Colonic mucosa (tissue), 4 donors: ENCODE measurements at regions not wholly inside any gene's neighbourhood (a gene's known extent, or its start where the extent isn't known, plus 50 kb on each side); places are given as distances from the start of the nearest gene placed in this dataset.

Experiments
- DNase-seq: peaks from one replicate; pipeline ENCODE4 v3.0.0-alpha.2; 2020
- H3K27ac ChIP-seq: fragments of 200-600 bp; one replicate; pipeline ENCODE4 v1.8.0; 2021
- H3K27me3 ChIP-seq: fragments of 200-600 bp; one replicate; pipeline ENCODE4 v1.8.0; 2021
- H3K36me3 ChIP-seq: fragments of 200-600 bp; one replicate; pipeline ENCODE4 v1.8.0; 2021
- H3K4me1 ChIP-seq: fragments of 200-600 bp; one replicate; pipeline ENCODE4 v1.8.0; 2021; ENCODE audit warnings: mild to moderate bottlenecking
- H3K4me3 ChIP-seq: fragments of 200-600 bp; one replicate; pipeline ENCODE4 v1.8.0; 2021
- H3K9ac ChIP-seq, 2 donors: one replicate each; pipeline ENCODE4 v1.7.0; 2013; ENCODE audit warnings: control low read depth in 2 of 2, low read depth in 2 of 2, low read length in 2 of 2
- H3K9me3 ChIP-seq: fragments of 200-600 bp; one replicate; pipeline ENCODE4 v1.8.0; 2021
- intact Hi-C: fragments of 100-400 bp; cut with DNase I; formaldehyde crosslinking; loops from one replicate; pipeline ENCODE4 v1.14.1; 2022
- TF ChIP-seq, protein P1 (sequence below): fragments of 200-600 bp; IDR thresholded peaks from one replicate; pipeline ENCODE4 v1.8.0; 2022; ENCODE audit warnings: antibody characterized with exemption, mild to moderate bottlenecking
- donor health status: healthy.
- donor health status: DM: no; HTN: no; CAD: no.
- donor health status: DM: no; HTN: no; CAD: no.

DNA sequence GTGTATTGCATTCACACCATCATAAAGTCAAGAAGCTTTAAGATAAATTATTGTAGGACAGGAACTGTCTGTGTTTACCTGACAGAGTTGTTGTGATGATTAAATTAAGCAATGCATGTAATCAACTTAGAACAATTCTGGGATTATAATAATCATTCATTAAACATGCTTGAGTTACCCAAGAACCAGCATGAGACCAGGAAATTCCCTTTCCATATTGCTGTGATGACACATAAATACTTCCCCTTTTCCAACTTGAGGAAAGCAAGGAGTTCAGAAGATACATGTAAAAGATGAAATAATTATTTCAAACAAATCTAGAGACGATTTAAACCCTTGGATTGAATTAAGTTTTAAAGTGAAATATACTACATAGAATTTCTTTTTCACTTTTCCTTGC, 404.4 kb downstream of the GJA1 start:
- H3K27ac ChIP-seq: no peak overlapping the region
- DNase-seq: no peak
- no peaks in the 10 kb centered on the region for H3K27me3 ChIP-seq
- intact Hi-C loops: no loop called here
- H3K36me3 ChIP-seq: no peaks in the 10 kb centered on the region
- H3K9ac ChIP-seq: no peak overlapping the region
- TF ChIP-seq, protein P1, sequence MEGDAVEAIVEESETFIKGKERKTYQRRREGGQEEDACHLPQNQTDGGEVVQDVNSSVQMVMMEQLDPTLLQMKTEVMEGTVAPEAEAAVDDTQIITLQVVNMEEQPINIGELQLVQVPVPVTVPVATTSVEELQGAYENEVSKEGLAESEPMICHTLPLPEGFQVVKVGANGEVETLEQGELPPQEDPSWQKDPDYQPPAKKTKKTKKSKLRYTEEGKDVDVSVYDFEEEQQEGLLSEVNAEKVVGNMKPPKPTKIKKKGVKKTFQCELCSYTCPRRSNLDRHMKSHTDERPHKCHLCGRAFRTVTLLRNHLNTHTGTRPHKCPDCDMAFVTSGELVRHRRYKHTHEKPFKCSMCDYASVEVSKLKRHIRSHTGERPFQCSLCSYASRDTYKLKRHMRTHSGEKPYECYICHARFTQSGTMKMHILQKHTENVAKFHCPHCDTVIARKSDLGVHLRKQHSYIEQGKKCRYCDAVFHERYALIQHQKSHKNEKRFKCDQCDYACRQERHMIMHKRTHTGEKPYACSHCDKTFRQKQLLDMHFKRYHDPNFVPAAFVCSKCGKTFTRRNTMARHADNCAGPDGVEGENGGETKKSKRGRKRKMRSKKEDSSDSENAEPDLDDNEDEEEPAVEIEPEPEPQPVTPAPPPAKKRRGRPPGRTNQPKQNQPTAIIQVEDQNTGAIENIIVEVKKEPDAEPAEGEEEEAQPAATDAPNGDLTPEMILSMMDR: no peak
- no peak overlapping the region for H3K4me3 ChIP-seq
- H3K9me3 ChIP-seq: no peaks in the 10 kb centered on the region
- H3K4me1 ChIP-seq: no peaks in the 10 kb centered on the region

DNA sequence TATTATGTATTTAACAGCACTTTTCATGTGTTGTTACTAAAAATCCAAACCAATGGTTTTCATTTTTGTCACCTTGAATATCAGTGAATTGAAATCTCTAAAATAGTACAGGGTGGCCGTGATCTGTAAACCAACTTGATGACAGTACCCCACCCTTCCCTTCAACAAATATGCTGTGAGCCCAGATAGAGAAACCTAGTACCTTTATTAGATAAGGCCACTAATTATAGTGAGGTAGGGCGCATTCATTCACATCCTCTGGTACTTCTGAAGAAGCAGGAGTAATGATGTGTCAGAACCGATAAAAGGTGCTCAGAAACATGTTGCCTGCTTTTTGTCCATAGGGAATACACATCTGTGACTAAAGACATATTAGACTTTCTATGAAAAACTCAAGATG, 409.5 kb downstream of the GJA1 start:
- Histone ChIP-seq H3K36me3 (no peaks in the 10 kb centered on the region), H3K9me3 (no peaks in the 10 kb centered on the region), H3K9ac (no peak overlapping the region), H3K27me3 (no peaks in the 10 kb centered on the region), H3K4me3 (no peak overlapping the region), H3K4me1 (no peaks in the 10 kb centered on the region), H3K27ac (no peak overlapping the region)
- no peak for DNase-seq
- TF ChIP-seq, protein P1: no peak
- intact Hi-C loops: no loop called here

DNA sequence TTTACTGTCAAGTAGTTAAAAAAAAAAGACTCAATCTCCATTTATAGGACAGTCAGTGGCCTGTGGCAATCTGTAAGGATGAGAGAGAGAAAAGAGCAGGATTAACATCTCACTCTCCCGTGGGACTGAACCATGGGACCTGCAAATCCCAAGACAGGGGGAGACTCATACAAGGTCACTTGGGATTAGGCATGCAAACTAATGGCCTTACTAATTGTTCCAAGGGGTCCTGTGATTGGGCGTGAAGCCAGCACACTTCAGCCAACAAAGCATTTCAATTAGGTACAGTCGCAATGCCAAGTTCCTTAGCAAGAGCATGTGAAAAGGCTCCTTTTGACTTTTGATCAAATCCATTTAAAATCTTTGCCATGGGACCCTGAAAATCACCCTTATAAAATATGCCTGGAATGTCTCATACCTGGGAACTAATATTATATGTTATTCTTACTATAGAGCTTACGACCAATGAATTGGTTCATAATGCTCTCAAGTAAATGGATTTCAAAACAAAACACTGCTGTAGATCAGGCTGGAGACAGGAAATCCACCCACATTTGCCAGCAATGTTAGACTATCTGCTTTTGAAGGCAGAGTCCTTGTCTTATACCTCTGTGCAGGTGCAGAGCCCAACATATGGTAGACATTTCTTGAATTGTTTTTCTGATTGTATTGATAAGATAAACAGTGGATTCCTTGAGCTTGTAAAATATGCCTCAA, 412.5 kb downstream of the GJA1 start:
- H3K9ac ChIP-seq: no peak overlapping the region
- no peaks in the 10 kb centered on the region for H3K4me1 ChIP-seq
- no peaks in the 10 kb centered on the region for H3K9me3 ChIP-seq
- TF ChIP-seq, protein P1: no peak
- H3K27ac ChIP-seq: no peak overlapping the region
- intact Hi-C loops: no loop called here
- H3K4me3 ChIP-seq: no peak overlapping the region
- no peaks in the 10 kb centered on the region for H3K27me3 ChIP-seq
- no peak for DNase-seq
- no peaks in the 10 kb centered on the region for H3K36me3 ChIP-seq

DNA sequence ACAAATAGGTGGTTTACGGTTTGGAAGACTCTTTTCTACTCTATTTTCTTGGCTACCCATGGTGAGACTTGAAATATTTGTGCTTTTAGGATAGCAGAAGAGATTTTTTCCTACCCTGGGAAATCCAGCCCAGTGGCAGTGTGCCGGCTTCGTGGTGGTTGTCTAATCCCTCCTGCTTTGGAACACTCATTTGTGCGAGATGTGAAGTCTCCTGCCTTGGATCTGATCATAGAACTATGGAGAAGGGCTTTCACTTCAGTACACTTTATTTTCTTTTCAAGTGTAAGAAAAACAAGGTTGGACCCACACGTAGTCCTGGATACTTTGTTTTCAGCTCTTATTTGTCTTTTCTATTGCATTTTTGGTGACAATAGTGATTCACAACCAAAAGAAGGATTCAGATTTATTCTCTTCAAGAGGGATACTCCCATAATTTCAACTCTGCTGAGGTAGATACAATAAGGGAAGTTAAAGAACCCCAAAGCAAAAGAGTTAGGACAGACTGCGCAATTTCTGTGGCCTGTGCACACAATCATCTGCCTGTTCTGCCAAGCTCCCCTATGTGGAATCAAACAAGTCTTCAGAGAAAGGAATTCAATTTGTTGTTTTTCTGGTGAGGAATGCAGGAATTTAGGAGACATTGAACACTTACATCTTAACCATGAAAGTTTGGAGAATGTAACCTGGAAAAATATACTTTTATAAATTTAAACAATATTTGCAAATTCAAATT, 413.2 kb downstream of the GJA1 start:
- no peak overlapping the region for H3K27ac ChIP-seq
- no peak for DNase-seq
- no peaks in the 10 kb centered on the region for H3K4me1 ChIP-seq
- no peaks in the 10 kb centered on the region for H3K27me3 ChIP-seq
- H3K9me3 ChIP-seq: no peaks in the 10 kb centered on the region
- H3K9ac ChIP-seq: no peak overlapping the region
- no peak overlapping the region for H3K4me3 ChIP-seq
- intact Hi-C loops: no loop called here
- TF ChIP-seq, protein P1: no peak
- H3K36me3 ChIP-seq: no peaks in the 10 kb centered on the region

DNA sequence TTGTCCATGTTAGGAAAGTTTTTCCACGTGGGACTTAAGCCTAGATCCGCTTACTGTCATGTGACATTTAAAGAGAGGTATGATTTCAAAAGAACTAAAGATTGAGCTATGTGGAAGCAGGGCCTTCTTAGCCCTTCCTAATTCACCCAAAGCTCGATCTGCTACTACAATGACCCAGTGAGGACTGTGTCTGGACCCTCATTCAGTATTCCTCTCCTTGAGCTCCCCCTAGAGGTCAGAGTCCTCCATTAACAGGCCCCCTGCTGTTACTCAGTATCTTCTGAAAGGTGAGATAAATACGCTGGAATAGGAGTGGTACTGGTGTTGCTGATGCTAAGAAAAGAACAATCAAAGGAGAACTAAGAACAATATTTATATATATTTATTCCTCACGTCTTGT, 414.0 kb downstream of the GJA1 start:
- no peak overlapping the region for H3K4me3 ChIP-seq
- no peak overlapping the region for H3K27ac ChIP-seq
- no peaks in the 10 kb centered on the region for H3K36me3 ChIP-seq
- no peak overlapping the region for H3K9ac ChIP-seq
- DNase-seq: peak; percentile 28
- intact Hi-C loops: no loop called here
- no peaks in the 10 kb centered on the region for H3K4me1 ChIP-seq
- H3K27me3 ChIP-seq: no peaks in the 10 kb centered on the region
- no peaks in the 10 kb centered on the region for H3K9me3 ChIP-seq
- TF ChIP-seq, protein P1: no peak
